Stomach (tissue), 8 donors: ENCODE measurements at regions not wholly inside any gene's neighbourhood (a gene's known extent, or its start where the extent isn't known, plus 50 kb on each side); places are given as distances from the start of the nearest gene placed in this dataset.

Source experiments
- DNase-seq, 2 donors: peaks; one replicate each; pipeline versions ENCODE4 v3.0.0 to v3.0.0-alpha.2; 2013 to 2019
- H3K27ac ChIP-seq, 5 donors: fragments of 200-600 bp in 4 of 5; sonication (generic) in 4 of 5; one replicate each; pipeline ENCODE4 v1.5.1; 2013 to 2019; ENCODE audit warnings: mild to moderate bottlenecking in 1 of 5, moderate library complexity in 1 of 5
- H3K27me3 ChIP-seq, 3 donors: fragments of 200-600 bp; sonication (generic); one replicate each; pipeline ENCODE4 v1.5.1; 2017 to 2019; ENCODE audit warnings: mixed run types in 1 of 3
- H3K36me3 ChIP-seq, 4 donors: fragments of 200-600 bp; sonication (generic); 1 replicate in 3 of 4; 2 replicates in 1 of 4; pipeline ENCODE4 v1.5.1; 2016 to 2019
- H3K4me1 ChIP-seq, 4 donors: fragments of 200-600 bp; sonication (generic); one replicate each; pipeline ENCODE4 v1.5.1; 2016 to 2019
- H3K4me3 ChIP-seq, 4 donors: fragments of 200-600 bp; sonication (generic) in 3 of 4; one replicate each; pipeline ENCODE4 v1.5.1; 2016 to 2019; ENCODE audit warnings: mild to moderate bottlenecking in 1 of 4
- H3K9me3 ChIP-seq, 4 donors: fragments of 200-600 bp; sonication (generic); one replicate each; pipeline ENCODE4 v1.5.1; 2016 to 2019
- CTCF ChIP-seq, 7 experiments: fragments of 450-650 bp in 4 of 7; fragments of 200-600 bp in 3 of 7; sonication (generic) in 3 of 7; IDR thresholded peaks; one replicate each; pipeline ENCODE4 v1.5.1; 2016 to 2019; ENCODE audit warnings: antibody characterized with exemption in 7 of 7, control low read depth in 2 of 7, mild to moderate bottlenecking in 1 of 7
- EP300 ChIP-seq: sonication (generic); formaldehyde crosslinking; IDR thresholded peaks from one replicate; pipeline ENCODE4 v1.6.1; 2017; ENCODE audit warnings: antibody characterized with exemption
- POLR2A ChIP-seq, 4 donors: fragments of 450-650 bp; IDR thresholded peaks; one replicate each; pipeline ENCODE4 v1.6.1; 2016; ENCODE audit warnings: antibody characterized with exemption in 4 of 4, control low read depth in 2 of 4, mild to moderate bottlenecking in 1 of 4, moderate library complexity in 1 of 4
- POLR2AphosphoS5 ChIP-seq, 3 donors: sonication (generic); formaldehyde crosslinking; IDR thresholded peaks; one replicate each; pipeline ENCODE4 v1.6.1; 2016; ENCODE audit warnings: antibody characterized with exemption in 3 of 3
- WGBS, 5 donors: extraction: QIAGEN DNeasy Blood & Tissue Kit in 3 of 5; methylation state at CpG; one replicate each; pipeline versions ENCODE4 v1.1.5 to v1.1.7; 2013 to 2018; 5-methylcytosine and 5-hydroxymethylcytosine counted together
- intact Hi-C: fragments of 100-400 bp; cut with DNase I; formaldehyde crosslinking; loops from one replicate; pipeline ENCODE4 v1.15.1; 2023; ENCODE audit warnings: low total_unique reads
- donor health status: healthy with polysubstance abuse.
- donor health status: Bipolar disorder and iron deficiency.
- donor health status: healthy.

GRCh38 chr5:167030500-167031120 lies 1260.8 kb upstream of the WWC1 start:
- Histone ChIP-seq H3K9me3 (no peaks in the 10 kb centered on the region), H3K27ac (no peak overlapping the region), H3K27me3 (no peaks in the 10 kb centered on the region), H3K4me3 (no peak overlapping the region), H3K4me1 (peaks cover 0 to 6% (median 0%) of the 10 kb centered on the region in 4 donors), H3K36me3 (no peaks in the 10 kb centered on the region)
- DNase-seq = peak in 1 of 2 donors; percentile 19
- peak in 1 of 7 experiments; percentile 7 for TF ChIP-seq CTCF (IDR thresholded peaks at IDR 0.05)
- TF ChIP-seq POLR2AphosphoS5 (IDR thresholded peaks at IDR 0.05) = no peak
- 77 to 84% (median 79%) methylated on average over 17 of the region's 17 CpGs for WGBS, 5 donors
- intact Hi-C loops = no loop called here

- no peak for DNase-seq
- Histone ChIP-seq H3K9me3 (no peaks in the 10 kb centered on the region), H3K4me3 (no peak overlapping the region), H3K4me1 (no peaks in the 10 kb centered on the region), H3K27me3 (no peaks in the 10 kb centered on the region), H3K27ac (no peak overlapping the region), H3K36me3 (no peaks in the 10 kb centered on the region)
- TF ChIP-seq POLR2AphosphoS5 (IDR thresholded peaks at IDR 0.05) (no peak), EP300 (no peak), CTCF (IDR thresholded peaks at IDR 0.05) (no peak), POLR2A (IDR thresholded peaks at IDR 0.05) (no peak)
- intact Hi-C loops = no loop called here
- 44 to 62% (median 54%) methylated on average over 4 of the region's 4 CpGs for WGBS, 5 donors
Measured at GRCh38 chr5:167036585-167036984, 1254.9 kb upstream of the WWC1 start.

- peak; percentile 32 to 80 for DNase-seq
- Histone ChIP-seq H3K36me3 (no peaks in the 10 kb centered on the region), H3K9me3 (no peaks in the 10 kb centered on the region), H3K27ac (no peak overlapping the region), H3K4me3 (no peak overlapping the region), H3K4me1 (peaks cover 0 to 3% (median 0%) of the 10 kb centered on the region in 4 donors), H3K27me3 (no peaks in the 10 kb centered on the region)
- intact Hi-C loops = no loop called here
- TF ChIP-seq CTCF (IDR thresholded peaks at IDR 0.05) = peak in 4 of 7 experiments; percentile 16 to 41 (median 18)
- no peak for TF ChIP-seq EP300
- WGBS, 5 donors = 12 to 20% (median 16%) methylated on average over 7 of the region's 7 CpGs
Measured at GRCh38 chr5:167049043-167049663, 1242.3 kb upstream of the WWC1 start.

- Histone ChIP-seq H3K9me3 (no peaks in the 10 kb centered on the region), H3K36me3 (no peaks in the 10 kb centered on the region), H3K4me1 (peaks cover 0 to 3% (median 0%) of the 10 kb centered on the region in 4 donors), H3K4me3 (no peak overlapping the region), H3K27ac (no peak overlapping the region), H3K27me3 (no peaks in the 10 kb centered on the region)
- WGBS, 5 donors = 87 to 93% (median 90%) methylated on average over 10 of the region's 10 CpGs
- no peak for DNase-seq
- intact Hi-C loops = no loop called here
- TF ChIP-seq POLR2A (IDR thresholded peaks at IDR 0.05) (no peak), EP300 (no peak), POLR2AphosphoS5 (IDR thresholded peaks at IDR 0.05) (no peak), CTCF (IDR thresholded peaks at IDR 0.05) (no peak)
Measured at GRCh38 chr5:167049771-167050567, 1241.5 kb upstream of the WWC1 start.
